Stimulated activated CD8-positive, alpha-beta memory T cell treated with anti-CD3 and anti-CD28 coated beads, Interleukin-12 subunit alpha, Interleukin-12 subunit beta, amount 100 ng/mL, for 1 hour (primary cell): ENCODE measurements at regions not wholly inside any gene's neighbourhood (a gene's known extent, or its start where the extent isn't known, plus 50 kb on each side); places are given as distances from the start of the nearest gene placed in this dataset.
A peak's percentile ranks its signal among the peaks of the same experiment; 100 is the strongest.
"Not testable (repeated sequence)": the region's sequence is repeated elsewhere in the genome, so short reads cannot be mapped to it uniquely, and the experiment has no call there.

ENCODE experiments used
- DNase-seq: peaks from one replicate; pipeline ENCODE4 v3.0.0-alpha.2; 2020; ENCODE audit warnings: low read depth

GRCh38 chr10:6692103-6692502, 112.0 kb upstream of the PRKCQ start:
- DNase-seq: no peak

GRCh38 chr10:6689036-6689435, 109.0 kb upstream of the PRKCQ start:
- no peak for DNase-seq

GRCh38 chr10:6680735-6681134, 100.7 kb upstream of the PRKCQ start:
- DNase-seq: no peak

GRCh38 chr10:6678956-6679355, 98.9 kb upstream of the PRKCQ start:
- no peak for DNase-seq

- DNase-seq: peak; percentile 52
Measured at GRCh38 chr10:6678211-6678803, 98.2 kb upstream of the PRKCQ start.

GRCh38 chr10:6677129-6677528, 97.1 kb upstream of the PRKCQ start:
- not testable (repeated sequence) for DNase-seq

GRCh38 chr10:6674291-6674690, 94.2 kb upstream of the PRKCQ start:
- no peak for DNase-seq

- DNase-seq: no peak
Measured at GRCh38 chr10:6671976-6672375, 91.9 kb upstream of the PRKCQ start.

- DNase-seq: no peak
Measured at GRCh38 chr10:6669269-6669859, 89.3 kb upstream of the PRKCQ start.

GRCh38 chr10:6667679-6668270, 87.7 kb upstream of the PRKCQ start:
- DNase-seq: no peak

- no peak for DNase-seq
Measured at GRCh38 chr10:6667150-6667549, 87.1 kb upstream of the PRKCQ start.

- DNase-seq: peak; percentile 21
Measured at GRCh38 chr10:6665847-6666246, 85.8 kb upstream of the PRKCQ start.

GRCh38 chr10:6660460-6660859, 80.4 kb upstream of the PRKCQ start:
- DNase-seq: no peak

- no peak for DNase-seq
Measured at GRCh38 chr10:6659451-6659850, 79.4 kb upstream of the PRKCQ start.

- no peak for DNase-seq
Measured at GRCh38 chr10:6657669-6658068, 77.6 kb upstream of the PRKCQ start.

GRCh38 chr10:6657196-6657595, 77.1 kb upstream of the PRKCQ start:
- no peak for DNase-seq

GRCh38 chr10:6654571-6654970, 74.5 kb upstream of the PRKCQ start:
- DNase-seq: no peak

- DNase-seq: no peak
Measured at GRCh38 chr10:6650586-6650985, 70.5 kb upstream of the PRKCQ start.

- DNase-seq: no peak
Measured at GRCh38 chr10:6649903-6650302, 69.8 kb upstream of the PRKCQ start.

- DNase-seq: no peak
Measured at GRCh38 chr10:6648894-6649720, 69.0 kb upstream of the PRKCQ start.

GRCh38 chr10:6647811-6648526, 67.9 kb upstream of the PRKCQ start:
- DNase-seq: peak; percentile 58

- DNase-seq: no peak
Measured at GRCh38 chr10:6643962-6644361, 63.9 kb upstream of the PRKCQ start.
